Left lung (tissue), 4 donors: ENCODE measurements at regions not wholly inside any gene's neighbourhood (a gene's known extent, or its start where the extent isn't known, plus 50 kb on each side); places are given as distances from the start of the nearest gene placed in this dataset.

ENCODE experiments used
- ATAC-seq: fragments of 200-7000 bp; cut with Tn5 transposase; one replicate; pipeline ENCODE4 v1.9.1; 2020; ENCODE audit warnings: moderate library complexity
- DNase-seq, 4 donors: peaks; one replicate each; pipeline ENCODE4 v3.0.0-alpha.2; 2013 to 2020
- H3K27ac ChIP-seq, 2 donors: fragments of 200-600 bp; sonication (generic) in 1 of 2; one replicate each; pipeline versions ENCODE4 v1.5.0 to v1.8.0; 2020 to 2021
- H3K27me3 ChIP-seq, 2 donors: fragments of 200-600 bp; sonication (generic) in 1 of 2; one replicate each; pipeline versions ENCODE4 v1.5.0 to v1.8.0; 2020 to 2021
- H3K36me3 ChIP-seq, 2 donors: fragments of 200-600 bp; sonication (generic) in 1 of 2; one replicate each; pipeline versions ENCODE4 v1.5.0 to v1.8.0; 2020 to 2021
- H3K4me1 ChIP-seq, 2 donors: fragments of 200-600 bp; one replicate each; pipeline ENCODE4 v1.8.0; 2021
- H3K4me3 ChIP-seq, 2 donors: fragments of 200-600 bp; sonication (generic) in 1 of 2; one replicate each; pipeline versions ENCODE4 v1.5.0 to v1.8.0; 2020 to 2021; ENCODE audit warnings: mild to moderate bottlenecking in 1 of 2
- H3K9me3 ChIP-seq, 2 donors: fragments of 200-600 bp; sonication (generic) in 1 of 2; one replicate each; pipeline versions ENCODE4 v1.5.0 to v1.8.0; 2020 to 2021
- CTCF ChIP-seq, 2 donors: fragments of 200-600 bp; sonication (generic) in 1 of 2; IDR thresholded peaks; one replicate each; pipeline versions ENCODE4 v1.5.0 to v1.8.0; 2021; ENCODE audit warnings: antibody characterized with exemption in 2 of 2
- intact Hi-C, 2 donors: fragments of 100-400 bp; cut with DNase I; formaldehyde crosslinking; loops; one replicate each; pipeline versions ENCODE4 v1.11.2 to v1.14.2; 2022
- donor health status: DM: no; HTN: yes; CAD: no.
- donor health status: DM: no; HTN: no; CAD: no.

GRCh38 chr2:55973673-55974072 lies 50.1 kb upstream of the EFEMP1 start:
- intact Hi-C loops = no loop called here
- no peaks in the 10 kb centered on the region for H3K4me1 ChIP-seq
- no peak for TF ChIP-seq CTCF (IDR thresholded peaks at IDR 0.05)
- no peak overlapping the region for H3K27ac ChIP-seq
- DNase-seq = no peak
- no peaks in the 10 kb centered on the region for H3K9me3 ChIP-seq
- ATAC-seq = no peak
- no peak overlapping the region for H3K4me3 ChIP-seq
- no peaks in the 10 kb centered on the region for H3K27me3 ChIP-seq
- H3K36me3 ChIP-seq = no peaks in the 10 kb centered on the region

GRCh38 chr2:55976681-55977080 lies 53.1 kb upstream of the EFEMP1 start:
- Histone ChIP-seq H3K27ac (no peak overlapping the region), H3K4me1 (no peaks in the 10 kb centered on the region), H3K4me3 (no peak overlapping the region), H3K36me3 (no peaks in the 10 kb centered on the region), H3K9me3 (peaks cover 0 to 6% of the 10 kb centered on the region in 2 donors), H3K27me3 (no peaks in the 10 kb centered on the region)
- ATAC-seq = no peak
- no peak for TF ChIP-seq CTCF (IDR thresholded peaks at IDR 0.05)
- intact Hi-C loops = no loop called here
- no peak for DNase-seq

- no peaks in the 10 kb centered on the region for H3K9me3 ChIP-seq
- no peak overlapping the region for H3K4me3 ChIP-seq
- H3K27me3 ChIP-seq = no peaks in the 10 kb centered on the region
- no peak overlapping the region for H3K27ac ChIP-seq
- H3K36me3 ChIP-seq = no peaks in the 10 kb centered on the region
- ATAC-seq = no peak
- no peak for TF ChIP-seq CTCF (IDR thresholded peaks at IDR 0.05)
- intact Hi-C loops = no loop called here
- H3K4me1 ChIP-seq = no peaks in the 10 kb centered on the region
- DNase-seq = no peak
These were observed 61.8 kb upstream of the EFEMP1 start for GRCh38 chr2:55985406-55985805.

- Histone ChIP-seq H3K36me3 (no peaks in the 10 kb centered on the region), H3K4me3 (no peak overlapping the region), H3K27me3 (no peaks in the 10 kb centered on the region), H3K4me1 (no peaks in the 10 kb centered on the region), H3K9me3 (no peaks in the 10 kb centered on the region), H3K27ac (no peak overlapping the region)
- TF ChIP-seq CTCF (IDR thresholded peaks at IDR 0.05) = no peak
- intact Hi-C loops = no loop called here
- DNase-seq (no peak), ATAC-seq (no peak)
These were observed 62.4 kb upstream of the EFEMP1 start for GRCh38 chr2:55986001-55986400.

- TF ChIP-seq CTCF (IDR thresholded peaks at IDR 0.05) = no peak
- H3K36me3 ChIP-seq = no peaks in the 10 kb centered on the region
- ATAC-seq = no peak
These were observed 63.3 kb upstream of the EFEMP1 start for GRCh38 chr2:55986700-55987440.

More at GRCh38 chr2:55986700-55987440, 63.3 kb upstream of the EFEMP1 start:
- H3K27ac ChIP-seq = no peak overlapping the region
- H3K4me1 ChIP-seq = no peaks in the 10 kb centered on the region
- H3K9me3 ChIP-seq = no peaks in the 10 kb centered on the region
- intact Hi-C loops = no loop called here
- H3K27me3 ChIP-seq = no peaks in the 10 kb centered on the region
- no peak overlapping the region for H3K4me3 ChIP-seq
- DNase-seq = no peak
